H9 (cell line): ENCODE measurements at regions not wholly inside any gene's neighbourhood (a gene's known extent, or its start where the extent isn't known, plus 50 kb on each side); places are given as distances from the start of the nearest gene placed in this dataset.
A peak's percentile ranks its signal among the peaks of the same experiment; 100 is the strongest.

ENCODE experiments used
- DNase-seq: peaks from one replicate; pipeline ENCODE4 v3.0.0-alpha.2; 2017
- H2AFZ ChIP-seq: one replicate; pipeline ENCODE4 v1.6.1; 2013; ENCODE audit warnings: mild to moderate bottlenecking, low read length, control low read depth, moderate library complexity
- H2AK5ac ChIP-seq: 2 replicates; pipeline ENCODE4 v1.6.1; 2013; ENCODE audit warnings: low read length, control low read depth, mixed read lengths; ENCODE audit not compliant: insufficient read length
- H2BK120ac ChIP-seq: one replicate; pipeline ENCODE4 v1.6.1; 2013; ENCODE audit warnings: low read depth, mild to moderate bottlenecking, low read length, control low read depth, inconsistent platforms; ENCODE audit not compliant: poor library complexity, severe bottlenecking
- H2BK12ac ChIP-seq: 2 replicates; pipeline ENCODE4 v1.6.1; 2013; ENCODE audit warnings: low read length, control low read depth, mixed read lengths, low read depth; ENCODE audit not compliant: insufficient read length
- H2BK15ac ChIP-seq: 2 replicates; pipeline ENCODE4 v1.6.1; 2013; ENCODE audit warnings: low read depth, low read length, control low read depth
- H2BK20ac ChIP-seq: one replicate; pipeline ENCODE4 v1.6.1; 2013; ENCODE audit warnings: low read depth, mild to moderate bottlenecking, low read length, control low read depth, inconsistent platforms; ENCODE audit not compliant: poor library complexity, severe bottlenecking
- H2BK5ac ChIP-seq: 2 replicates; pipeline ENCODE4 v1.6.1; 2013; ENCODE audit warnings: low read length, control low read depth, mixed read lengths; ENCODE audit not compliant: insufficient read length
- H3K14ac ChIP-seq: 2 replicates; pipeline ENCODE4 v1.6.1; 2013; ENCODE audit warnings: low read length, control low read depth; ENCODE audit not compliant: insufficient read depth
- H3K18ac ChIP-seq: 2 replicates; pipeline ENCODE4 v1.6.1; 2013; ENCODE audit warnings: low read depth, mild to moderate bottlenecking, mixed read lengths, low read length, control low read depth; ENCODE audit not compliant: insufficient read length
- H3K23ac ChIP-seq: 2 replicates; pipeline ENCODE4 v1.6.1; 2013; ENCODE audit warnings: low read length, control low read depth, mixed read lengths, low read depth; ENCODE audit not compliant: insufficient read length
- H3K23me2 ChIP-seq: 2 replicates; pipeline ENCODE4 v1.6.1; 2013; ENCODE audit warnings: low read depth, mild to moderate bottlenecking, mixed read lengths, low read length, control low read depth; ENCODE audit not compliant: insufficient read length, poor library complexity, severe bottlenecking
- H3K27ac ChIP-seq: 2 replicates; pipeline ENCODE4 v1.5.1; 2013; ENCODE audit warnings: low read length, control low read depth, mixed read lengths, low read depth; ENCODE audit not compliant: insufficient read length
- H3K27me3 ChIP-seq: 2 replicates; pipeline ENCODE4 v1.6.1; 2013; ENCODE audit warnings: low read length, control low read depth, inconsistent platforms; ENCODE audit not compliant: insufficient read depth
- H3K4ac ChIP-seq: 2 replicates; pipeline ENCODE4 v1.6.1; 2013; ENCODE audit warnings: low read depth, mild to moderate bottlenecking, control low read depth, inconsistent platforms, low read length, moderate library complexity
- H3K4me1 ChIP-seq: 2 replicates; pipeline ENCODE4 v1.6.1; 2013; ENCODE audit warnings: low read length, control low read depth, inconsistent platforms; ENCODE audit not compliant: insufficient read depth
- H3K4me2 ChIP-seq: 2 replicates; pipeline ENCODE4 v1.6.1; 2013; ENCODE audit warnings: low read length, control low read depth, mixed read lengths; ENCODE audit not compliant: insufficient read length, insufficient read depth
- H3K56ac ChIP-seq: 2 replicates; pipeline ENCODE4 v1.6.1; 2013; ENCODE audit warnings: low read depth, mild to moderate bottlenecking, mixed read lengths, low read length, control low read depth; ENCODE audit not compliant: insufficient read length
- H3K79me1 ChIP-seq: 2 replicates; pipeline ENCODE4 v1.6.1; 2013; ENCODE audit warnings: low read depth, mild to moderate bottlenecking, moderate library complexity, low read length, control low read depth, inconsistent platforms; ENCODE audit not compliant: insufficient read depth, poor library complexity, severe bottlenecking
- H3K79me2 ChIP-seq: 2 replicates; pipeline ENCODE4 v1.6.1; 2013; ENCODE audit warnings: low read length, control low read depth, inconsistent platforms; ENCODE audit not compliant: insufficient read depth
- H3K9ac ChIP-seq: 2 replicates; pipeline ENCODE4 v1.6.1; 2013; ENCODE audit warnings: low read length, control low read depth, mixed read lengths; ENCODE audit not compliant: insufficient read length; ENCODE audit errors: extremely low read depth
- H3K9me3 ChIP-seq: one replicate; pipeline ENCODE4 v1.6.1; 2013; ENCODE audit warnings: low read depth, low read length, inconsistent platforms; ENCODE audit not compliant: control insufficient read depth
- H3T11ph ChIP-seq: one replicate; pipeline ENCODE4 v1.6.1; 2013; ENCODE audit warnings: mild to moderate bottlenecking, low read length, control low read depth, inconsistent platforms
- H4K20me1 ChIP-seq: one replicate; pipeline ENCODE4 v1.6.1; 2013; ENCODE audit not compliant: control insufficient read depth, insufficient read length, insufficient read depth
- H4K5ac ChIP-seq: 2 replicates; pipeline ENCODE4 v1.6.1; 2013; ENCODE audit warnings: low read depth, mild to moderate bottlenecking, mixed read lengths, low read length, control low read depth; ENCODE audit not compliant: insufficient read length
- H4K8ac ChIP-seq: replicated peaks from 2 replicates; pipeline ENCODE4 v1.6.1; 2013; ENCODE audit warnings: low read length, control low read depth, mixed read lengths, low read depth; ENCODE audit not compliant: insufficient read length
- H4K91ac ChIP-seq: 2 replicates; pipeline ENCODE4 v1.6.1; 2013; ENCODE audit warnings: low read depth, mild to moderate bottlenecking, moderate library complexity, mixed read lengths, low read length, control low read depth; ENCODE audit not compliant: insufficient read length
- H3K27ac Mint-ChIP-seq, 3 experiments: 2 replicates in 2 of 3; 3 replicates in 1 of 3; pipeline ENCODE4 v1.8.0; 2020 to 2021; ENCODE audit warnings: mixed read lengths in 3 of 3, mild to moderate bottlenecking in 1 of 3, moderate library complexity in 1 of 3
- H3K27me3 Mint-ChIP-seq: 2 replicates; pipeline ENCODE4 v1.8.0; 2021; ENCODE audit warnings: low read depth, mild to moderate bottlenecking, moderate library complexity, mixed read lengths
- H3K36me3 Mint-ChIP-seq, 3 experiments: 2 replicates in 2 of 3; 3 replicates in 1 of 3; pipeline ENCODE4 v1.8.0; 2020 to 2021; ENCODE audit warnings: low read depth in 3 of 3, mixed read lengths in 3 of 3; ENCODE audit not compliant: insufficient read depth in 1 of 3
- H3K4me1 Mint-ChIP-seq, 2 experiments: 2 replicates each; pipeline ENCODE4 v1.8.0; 2020; ENCODE audit warnings: mixed read lengths in 2 of 2
- H3K4me3 Mint-ChIP-seq, 2 experiments: 2 replicates in 1 of 2; 3 replicates in 1 of 2; pipeline ENCODE4 v1.8.0; 2020 to 2021; ENCODE audit warnings: mild to moderate bottlenecking in 2 of 2, mixed read lengths in 2 of 2, moderate library complexity in 1 of 2
- H3K9me3 Mint-ChIP-seq, 2 experiments: 2 replicates in 1 of 2; 3 replicates in 1 of 2; pipeline ENCODE4 v1.8.0; 2020; ENCODE audit warnings: mild to moderate bottlenecking in 2 of 2, mixed read lengths in 2 of 2, moderate library complexity in 1 of 2
- CTCF ChIP-seq: fragments of 200-600 bp; sonication (generic); conservative IDR thresholded peaks from 3 replicates; pipeline ENCODE4 v1.8.0; 2021; ENCODE audit warnings: antibody characterized with exemption, mild to moderate bottlenecking
- WGBS: extraction: QIAGEN DNeasy Blood & Tissue Kit; methylation state at CpG from one replicate; pipeline ENCODE4 v1.1.7; 2013; ENCODE audit warnings: missing lambda C conversion rate, low lambda C conversion rate, mixed read lengths; ENCODE audit not compliant: insufficient read length; ENCODE audit errors: extremely low coverage; 5-methylcytosine and 5-hydroxymethylcytosine counted together

GRCh38 chr22:48941033-48941902 is 886.4 kb downstream of the BRD1 start:
- H3K27ac ChIP-seq, result no peak overlapping the region
- no peaks in the 10 kb centered on the region for H3K4me1 ChIP-seq
- no peak overlapping the region for H3K4me2 ChIP-seq
- no peak overlapping the region for H2BK20ac ChIP-seq
- no peak overlapping the region for H4K91ac ChIP-seq
- no peak overlapping the region for H3K18ac ChIP-seq
- no peaks in the 10 kb centered on the region for H3K79me1 ChIP-seq
- TF ChIP-seq CTCF, result no peak
- H2BK5ac ChIP-seq, result no peak overlapping the region
- H3K9me3 ChIP-seq, result peaks cover 3% of the 10 kb centered on the region
- H3K4me1 Mint-ChIP-seq, result peaks cover 0 to 7% of the 10 kb centered on the region in 2 experiments; a peak in 1 of 4 replicates
- H2BK15ac ChIP-seq, result no peak overlapping the region
- no peaks in the 10 kb centered on the region for H3K23me2 ChIP-seq
- H3K27me3 ChIP-seq, result no peaks in the 10 kb centered on the region
- H3K9me3 Mint-ChIP-seq, result peaks cover 6% of the 10 kb centered on the region in 2 experiments
- H3K14ac ChIP-seq, result no peak overlapping the region; the same call in 1 of the 2 replicates
- H3K9ac ChIP-seq, result no peak overlapping the region
- H4K5ac ChIP-seq, result no peak overlapping the region
- H3K23ac ChIP-seq, result no peak overlapping the region
- WGBS, result no CpG with 5 or more reads among the region's 23 CpGs
- H3K79me2 ChIP-seq, result no peaks in the 10 kb centered on the region
- no peaks in the 10 kb centered on the region for H4K20me1 ChIP-seq
- H2BK12ac ChIP-seq, result no peak overlapping the region
- H2AFZ ChIP-seq, result no peak overlapping the region
- H2BK120ac ChIP-seq, result no peak overlapping the region
- H2AK5ac ChIP-seq, result no peak overlapping the region
- H4K8ac ChIP-seq, result no peak overlapping the region
- H3K27me3 Mint-ChIP-seq, result peaks cover 18% of the 10 kb centered on the region
- no peak overlapping the region for H3K56ac ChIP-seq
- H3K4me3 Mint-ChIP-seq, result no peak overlapping the region; a peak in 1 of 5 replicates
- DNase-seq, result peak; percentile 12
- no peak overlapping the region for H3K4ac ChIP-seq
- H3K36me3 Mint-ChIP-seq, result peaks cover 0 to 10% (median 5%) of the 10 kb centered on the region in 3 experiments; a peak in 5 of 7 replicates
- H3K27ac Mint-ChIP-seq, result peak overlapping the region in 1 of 3 experiments; percentile 37; a peak in 1 of 7 replicates
- no peak overlapping the region for H3T11ph ChIP-seq
